OCI-LY1 (cell line): ENCODE measurements at regions not wholly inside any gene's neighbourhood (a gene's known extent, or its start where the extent isn't known, plus 50 kb on each side); places are given as distances from the start of the nearest gene placed in this dataset.
"Not testable (repeated sequence)": the region's sequence is repeated elsewhere in the genome, so short reads cannot be mapped to it uniquely, and the experiment has no call there.

Source experiments
- H2AFZ ChIP-seq: fragments of 200-600 bp; sonication (generic), shearing (Covaris generic); 2 replicates; pipeline ENCODE4 v1.6.0; 2014; ENCODE audit warnings: antibody characterized with exemption, mild to moderate bottlenecking, low read length
- H3F3A ChIP-seq: fragments of 200-600 bp; sonication (generic), shearing (Covaris generic); 2 replicates; pipeline ENCODE4 v1.6.0; 2014; ENCODE audit warnings: mild to moderate bottlenecking, antibody characterized with exemption, low read length, moderate library complexity; ENCODE audit not compliant: insufficient read depth
- H3K27ac ChIP-seq: fragments of 200-600 bp; sonication (generic); 2 replicates; pipeline ENCODE4 v1.5.1; 2014; ENCODE audit warnings: low read length, mixed run types, mild to moderate bottlenecking, low read depth; ENCODE audit not compliant: poor library complexity, severe bottlenecking
- H3K27me3 ChIP-seq: fragments of 200-600 bp; sonication (generic); 2 replicates; pipeline ENCODE4 v1.6.0; 2014; ENCODE audit warnings: antibody characterized with exemption, mild to moderate bottlenecking, low read length, moderate library complexity; ENCODE audit not compliant: insufficient read depth
- H3K36me3 ChIP-seq: fragments of 200-600 bp; sonication (generic); 2 replicates; pipeline ENCODE4 v1.6.1; 2014; ENCODE audit warnings: mild to moderate bottlenecking, antibody characterized with exemption, low read length, moderate library complexity, mixed read lengths; ENCODE audit not compliant: insufficient read depth
- H3K4me1 ChIP-seq: fragments of 200-600 bp; sonication (generic); 2 replicates; pipeline ENCODE4 v1.5.1; 2014; ENCODE audit warnings: mild to moderate bottlenecking, low read length, moderate library complexity; ENCODE audit not compliant: insufficient read depth, severe bottlenecking
- H3K4me2 ChIP-seq: fragments of 200-600 bp; sonication (generic), shearing (Covaris generic); 2 replicates; pipeline ENCODE4 v1.6.1; 2014; ENCODE audit warnings: low read length
- H3K4me3 ChIP-seq: fragments of 200-600 bp; sonication (generic); 2 replicates; pipeline ENCODE4 v1.5.1; 2014; ENCODE audit warnings: low read length, low read depth, mild to moderate bottlenecking, mixed read lengths; ENCODE audit not compliant: poor library complexity, severe bottlenecking
- H3K79me2 ChIP-seq: fragments of 200-600 bp; shearing (Covaris generic); 2 replicates; pipeline ENCODE4 v1.6.1; 2016; ENCODE audit warnings: mixed run types, low read length, mixed read lengths; ENCODE audit not compliant: insufficient read depth
- H3K9ac ChIP-seq: fragments of 200-600 bp; sonication (generic), shearing (Covaris generic); 2 replicates; pipeline ENCODE4 v1.6.1; 2014; ENCODE audit warnings: mild to moderate bottlenecking, low read length, mixed read lengths
- H3K9me2 ChIP-seq: fragments of 200-600 bp; sonication (generic), shearing (Covaris generic); 2 replicates; pipeline ENCODE4 v1.6.1; 2014; ENCODE audit warnings: low read depth, mild to moderate bottlenecking, low read length, mixed read lengths
- H3K9me3 ChIP-seq: fragments of 200-600 bp; shearing (Covaris generic); 2 replicates; pipeline ENCODE4 v1.6.1; 2014; ENCODE audit warnings: low read length, mixed read lengths
- H4K20me1 ChIP-seq: fragments of 200-600 bp; sonication (generic), shearing (Covaris generic); 2 replicates; pipeline ENCODE4 v1.6.0; 2016; ENCODE audit warnings: mild to moderate bottlenecking, low read length; ENCODE audit not compliant: insufficient read depth
- EZH2 ChIP-seq: fragments of 200-600 bp; sonication (generic), shearing (Covaris generic); IDR thresholded peaks from 2 replicates; pipeline ENCODE4 v1.8.0; 2017; ENCODE audit warnings: borderline replicate concordance, mixed run types, mild to moderate bottlenecking, antibody characterized with exemption, low read length, moderate library complexity, mixed read lengths
- TF ChIP-seq, protein P1 (sequence below): fragments of 200-600 bp; sonication (generic), shearing (Covaris generic); IDR thresholded peaks from 2 replicates; pipeline ENCODE4 v1.5.1; 2017; ENCODE audit warnings: mild to moderate bottlenecking, antibody characterized with exemption, low read length, moderate library complexity, mixed read lengths

- Histone ChIP-seq H3K36me3 (no peaks in the 10 kb centered on the region), H3K4me3 (no peak overlapping the region), H3F3A (no peaks in the 10 kb centered on the region), H3K4me1 (no peaks in the 10 kb centered on the region), H3K4me2 (no peak overlapping the region), H3K9ac (no peak overlapping the region), H4K20me1 (no peaks in the 10 kb centered on the region), H3K27ac (no peak overlapping the region), H3K9me2 (no peaks in the 10 kb centered on the region), H3K9me3 (no peaks in the 10 kb centered on the region), H2AFZ (no peak overlapping the region), H3K27me3 (peaks cover 3% of the 10 kb centered on the region; the same call in 1 of the 2 replicates), H3K79me2 (no peaks in the 10 kb centered on the region)
- no peak for TF ChIP-seq EZH2
- TF ChIP-seq, protein P1, sequence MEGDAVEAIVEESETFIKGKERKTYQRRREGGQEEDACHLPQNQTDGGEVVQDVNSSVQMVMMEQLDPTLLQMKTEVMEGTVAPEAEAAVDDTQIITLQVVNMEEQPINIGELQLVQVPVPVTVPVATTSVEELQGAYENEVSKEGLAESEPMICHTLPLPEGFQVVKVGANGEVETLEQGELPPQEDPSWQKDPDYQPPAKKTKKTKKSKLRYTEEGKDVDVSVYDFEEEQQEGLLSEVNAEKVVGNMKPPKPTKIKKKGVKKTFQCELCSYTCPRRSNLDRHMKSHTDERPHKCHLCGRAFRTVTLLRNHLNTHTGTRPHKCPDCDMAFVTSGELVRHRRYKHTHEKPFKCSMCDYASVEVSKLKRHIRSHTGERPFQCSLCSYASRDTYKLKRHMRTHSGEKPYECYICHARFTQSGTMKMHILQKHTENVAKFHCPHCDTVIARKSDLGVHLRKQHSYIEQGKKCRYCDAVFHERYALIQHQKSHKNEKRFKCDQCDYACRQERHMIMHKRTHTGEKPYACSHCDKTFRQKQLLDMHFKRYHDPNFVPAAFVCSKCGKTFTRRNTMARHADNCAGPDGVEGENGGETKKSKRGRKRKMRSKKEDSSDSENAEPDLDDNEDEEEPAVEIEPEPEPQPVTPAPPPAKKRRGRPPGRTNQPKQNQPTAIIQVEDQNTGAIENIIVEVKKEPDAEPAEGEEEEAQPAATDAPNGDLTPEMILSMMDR: no peak
Measured at GRCh38 chr1:224544346-224545110, 71.6 kb upstream of the CNIH3 start.

DNA sequence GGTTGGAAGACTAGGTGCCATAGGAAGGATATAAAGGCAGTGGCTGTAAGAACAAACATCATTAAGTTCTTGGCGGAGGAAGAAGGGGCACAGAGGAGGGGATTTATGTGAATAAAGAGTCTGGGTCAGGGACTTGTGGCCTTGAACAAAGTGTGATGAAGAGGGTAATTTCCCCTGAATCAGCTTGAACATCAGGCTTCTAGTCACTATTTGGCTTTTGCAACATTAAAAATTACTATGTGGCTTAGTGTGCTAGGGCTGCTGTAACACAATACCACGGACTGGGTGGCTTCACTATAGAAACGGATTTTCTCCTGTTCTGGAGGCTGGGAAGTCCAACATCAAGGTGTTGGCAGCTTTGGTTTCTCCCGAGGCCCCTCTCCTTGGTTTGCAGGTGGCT, 70.5 kb upstream of the CNIH3 start:
- Histone ChIP-seq H3K27ac (no peak overlapping the region), H3K27me3 (no peaks in the 10 kb centered on the region), H4K20me1 (no peaks in the 10 kb centered on the region), H3F3A (no peaks in the 10 kb centered on the region), H3K4me3 (no peak overlapping the region), H3K4me2 (no peak overlapping the region), H3K4me1 (no peaks in the 10 kb centered on the region), H3K36me3 (no peaks in the 10 kb centered on the region), H3K9me2 (no peaks in the 10 kb centered on the region), H3K9ac (no peak overlapping the region), H3K9me3 (no peaks in the 10 kb centered on the region), H2AFZ (no peak overlapping the region), H3K79me2 (no peaks in the 10 kb centered on the region)
- TF ChIP-seq, protein P1: no peak
- TF ChIP-seq EZH2: no peak

DNA sequence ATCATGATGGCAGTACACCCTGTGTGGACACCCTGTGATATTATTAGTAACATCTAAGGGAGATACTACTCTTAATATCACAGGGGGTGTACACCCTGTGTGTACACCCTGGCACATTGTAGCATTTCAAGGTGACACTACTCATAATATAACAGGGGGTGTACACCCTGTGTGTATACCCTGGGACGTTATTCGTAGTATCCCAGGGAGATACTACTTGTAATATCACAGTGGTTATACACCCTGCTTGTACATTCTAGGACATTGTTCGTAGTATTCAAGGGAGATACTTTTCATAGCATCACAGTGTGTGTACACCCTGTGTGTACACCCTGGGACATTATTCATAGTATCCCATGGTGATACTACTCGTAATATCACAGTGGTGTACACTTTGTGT, 67.4 kb upstream of the CNIH3 start:
- Histone ChIP-seq H3K27me3 (no peaks in the 10 kb centered on the region), H4K20me1 (no peaks in the 10 kb centered on the region), H2AFZ (no peak overlapping the region), H3K4me1 (no peaks in the 10 kb centered on the region), H3F3A (no peaks in the 10 kb centered on the region), H3K9me3 (no peaks in the 10 kb centered on the region), H3K36me3 (no peaks in the 10 kb centered on the region), H3K9ac (no peak overlapping the region), H3K79me2 (no peaks in the 10 kb centered on the region), H3K27ac (no peak overlapping the region), H3K4me3 (no peak overlapping the region), H3K4me2 (no peak overlapping the region), H3K9me2 (no peaks in the 10 kb centered on the region)
- TF ChIP-seq EZH2: no peak
- TF ChIP-seq, protein P1: no peak

- not testable (repeated sequence) for H3K9me3 ChIP-seq, H3K9me2 ChIP-seq, H3F3A ChIP-seq, H3K9ac ChIP-seq, H3K4me2 ChIP-seq, H3K4me3 ChIP-seq, H4K20me1 ChIP-seq, H3K79me2 ChIP-seq, H3K36me3 ChIP-seq, H2AFZ ChIP-seq, H3K4me1 ChIP-seq, H3K27ac ChIP-seq, H3K27me3 ChIP-seq
Measured at GRCh38 chr1:224551189-224551588, 64.9 kb upstream of the CNIH3 start.
